GM13977 (cell line): ENCODE measurements at regions not wholly inside any gene's neighbourhood (a gene's known extent, or its start where the extent isn't known, plus 50 kb on each side); places are given as distances from the start of the nearest gene placed in this dataset.
"Not testable (repeated sequence)": the region's sequence is repeated elsewhere in the genome, so short reads cannot be mapped to it uniquely, and the experiment has no call there.

Experiments
- DNase-seq: peaks from one replicate; pipeline ENCODE4 v3.0.0; 2012; ENCODE audit warnings: low spot score
- CTCF ChIP-seq: IDR thresholded peaks from 2 replicates; pipeline ENCODE4 v1.5.1; 2012; ENCODE audit warnings: mild to moderate bottlenecking, control low read depth; ENCODE audit not compliant: insufficient read depth; ENCODE audit errors: extremely low read depth, missing control alignments
- in situ Hi-C: fragments of 300-500 bp; cut with MboI; formaldehyde crosslinking; loops from one replicate; pipeline ENCODE4 v1.12.0; 2022; ENCODE audit warnings: low sequenced_read_pairs, low pct_unique_long_range_greater_than_20kb, mixed read lengths, inconsistent platforms; ENCODE audit not compliant: unreplicated experiment

- TF ChIP-seq CTCF = peak; percentile 50
- peak; percentile 34 for DNase-seq
- in situ Hi-C loops = no loop called here
These were observed 65.5 kb upstream of the CHORDC1 start for GRCh38 chr11:90288212-90288821.

GRCh38 chr11:90286640-90287039, 63.8 kb upstream of the CHORDC1 start:
- no peak for DNase-seq
- TF ChIP-seq CTCF = no peak
- in situ Hi-C loops = no loop called here

- no peak for TF ChIP-seq CTCF
- in situ Hi-C loops = no loop called here
These were observed 61.3 kb upstream of the CHORDC1 start for GRCh38 chr11:90284171-90284570.

GRCh38 chr11:90282551-90283071, 59.8 kb upstream of the CHORDC1 start:
- in situ Hi-C loops, DNase-seq: not testable (repeated sequence)

More at GRCh38 chr11:90284171-90284570, 61.3 kb upstream of the CHORDC1 start:
- no peak for DNase-seq

GRCh38 chr11:90274362-90274761, 51.5 kb upstream of the CHORDC1 start:
- in situ Hi-C loops = no loop called here
- DNase-seq = no peak
- TF ChIP-seq CTCF = no peak
